DMS 273 (cell line): ENCODE measurements at regions not wholly inside any gene's neighbourhood (a gene's known extent, or its start where the extent isn't known, plus 50 kb on each side); places are given as distances from the start of the nearest gene placed in this dataset.
A peak's percentile ranks its signal among the peaks of the same experiment; 100 is the strongest.
"Not testable (repeated sequence)": the region's sequence is repeated elsewhere in the genome, so short reads cannot be mapped to it uniquely, and the experiment has no call there.

Source experiments
- DNase-seq: peaks from one replicate; lab custom pipeline; 2025; ENCODE audit not compliant: unreplicated experiment; lab: John Stamatoyannopoulos, UW

DNA sequence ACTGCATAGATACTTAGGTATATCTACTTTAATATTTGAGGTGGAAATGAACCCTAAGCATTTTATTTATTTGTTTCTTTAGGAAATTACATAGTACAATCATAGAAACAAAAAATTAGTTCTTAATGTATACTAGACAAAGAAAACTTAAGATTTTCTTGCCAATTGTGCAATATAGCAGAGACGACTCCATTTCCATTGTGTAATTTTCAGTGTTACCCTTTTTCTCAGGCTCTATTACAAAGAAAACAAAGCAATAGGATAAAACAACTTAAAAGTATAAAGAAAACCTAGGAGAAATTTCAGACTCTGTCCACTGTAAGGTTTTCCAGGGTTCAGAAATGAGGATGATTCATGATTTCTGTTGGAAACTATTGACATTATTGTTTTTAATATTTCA lies 89.0 kb upstream of the SERTAD2 start:
- no peak for DNase-seq

DNA sequence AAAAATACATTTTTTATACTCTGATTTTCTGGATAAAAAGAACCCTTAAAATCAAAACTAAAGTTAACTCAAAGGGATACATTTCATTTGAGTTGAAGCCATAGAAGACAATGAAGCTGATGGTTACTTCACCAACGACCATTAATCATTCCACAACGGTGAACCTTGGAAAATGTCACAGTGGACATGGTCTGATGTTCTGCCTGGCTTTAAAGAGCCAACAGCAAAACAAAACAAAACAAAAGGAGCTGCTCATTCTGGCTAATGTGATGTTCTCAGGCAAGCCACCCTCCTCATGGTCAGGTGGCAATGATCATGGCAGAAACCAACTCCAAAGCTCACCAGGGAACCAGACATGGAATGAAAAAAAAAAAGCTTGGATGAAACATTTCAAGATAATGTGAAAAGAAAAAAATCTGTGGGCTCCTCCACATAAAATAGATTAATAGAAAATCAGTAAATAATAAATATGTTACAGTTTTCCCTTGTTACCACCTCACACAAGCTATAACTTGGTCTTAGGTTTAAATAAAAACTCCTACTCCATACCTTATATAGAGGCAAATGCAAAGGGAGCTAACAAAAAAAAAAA lies 90.1 kb upstream of the SERTAD2 start:
- DNase-seq: no peak

DNA sequence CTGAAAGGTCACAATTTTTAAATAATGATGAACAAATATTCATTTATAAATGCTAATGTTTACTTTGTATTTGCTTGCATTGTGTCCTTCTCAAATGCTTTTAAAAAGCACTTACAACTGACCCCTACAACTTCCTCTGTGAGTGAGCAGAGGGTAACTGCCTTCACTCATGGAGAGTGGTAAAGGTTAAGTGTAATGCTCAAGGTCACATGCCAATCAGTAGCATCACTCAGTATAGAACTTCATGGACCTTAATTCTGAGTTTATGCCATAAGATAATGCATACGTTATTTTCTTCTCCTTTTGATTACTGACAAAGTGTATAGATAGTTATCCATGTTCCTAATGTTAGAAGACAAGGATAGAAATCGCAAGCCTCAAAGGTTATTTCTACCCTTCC lies 91.8 kb upstream of the SERTAD2 start:
- no peak for DNase-seq

DNA sequence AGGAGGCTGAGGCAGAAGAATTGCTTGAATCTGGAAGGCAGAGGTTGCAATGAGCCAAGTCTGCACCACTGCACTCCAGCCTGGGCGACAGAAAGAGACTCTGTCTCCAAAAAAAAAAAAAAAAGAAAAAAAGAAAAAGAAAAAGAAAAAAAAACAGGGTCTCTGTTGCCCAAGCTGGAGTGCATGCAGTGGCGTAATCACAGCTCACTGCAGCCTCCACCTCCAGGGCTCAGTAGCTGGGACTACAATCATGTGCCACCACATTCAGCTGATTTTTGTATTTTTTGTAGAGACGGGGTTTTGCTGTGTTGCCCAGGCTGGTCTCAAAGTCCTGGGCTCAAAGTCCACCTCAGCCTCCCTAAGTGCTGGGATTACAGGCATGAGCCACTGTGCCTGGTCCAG lies 94.0 kb upstream of the SERTAD2 start:
- not testable (repeated sequence) for DNase-seq

DNA sequence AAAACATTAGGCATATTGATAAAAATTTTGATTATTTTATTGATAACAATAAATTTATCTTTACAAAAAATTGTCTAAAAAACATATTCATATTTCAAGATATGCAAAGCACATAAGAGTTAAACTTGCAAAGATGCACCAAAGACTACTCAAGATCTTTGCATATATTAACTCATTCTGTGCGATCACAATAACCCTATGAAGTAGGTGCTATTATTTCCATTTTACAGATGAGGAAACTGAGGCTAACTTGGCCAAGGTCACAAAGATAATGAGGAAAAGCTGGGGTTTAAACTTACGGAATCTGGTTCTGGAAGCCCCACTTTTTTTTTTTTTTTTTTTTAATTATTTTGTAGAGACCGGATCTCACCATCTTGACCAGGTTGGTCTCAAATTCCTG lies 94.4 kb upstream of the SERTAD2 start:
- no peak for DNase-seq

DNA sequence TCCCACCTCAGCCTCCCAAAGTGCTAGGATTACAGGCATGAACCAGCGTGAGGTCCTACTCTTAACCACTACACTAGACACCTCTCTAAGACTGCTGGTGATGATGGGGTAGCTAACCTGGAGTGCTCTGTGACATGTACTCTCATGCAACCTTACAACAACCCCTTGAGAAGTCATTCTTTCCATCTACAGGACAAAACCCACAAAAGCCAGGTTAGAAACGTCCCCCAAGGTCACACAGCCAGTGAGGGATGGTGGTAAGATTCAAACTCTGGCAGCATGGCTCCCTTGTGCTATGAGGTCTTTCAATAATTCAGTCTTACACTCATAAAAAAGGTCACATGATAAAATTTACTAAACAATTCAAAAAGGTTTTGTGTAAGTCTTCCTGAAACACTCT lies 94.8 kb upstream of the SERTAD2 start:
- DNase-seq: no peak

DNA sequence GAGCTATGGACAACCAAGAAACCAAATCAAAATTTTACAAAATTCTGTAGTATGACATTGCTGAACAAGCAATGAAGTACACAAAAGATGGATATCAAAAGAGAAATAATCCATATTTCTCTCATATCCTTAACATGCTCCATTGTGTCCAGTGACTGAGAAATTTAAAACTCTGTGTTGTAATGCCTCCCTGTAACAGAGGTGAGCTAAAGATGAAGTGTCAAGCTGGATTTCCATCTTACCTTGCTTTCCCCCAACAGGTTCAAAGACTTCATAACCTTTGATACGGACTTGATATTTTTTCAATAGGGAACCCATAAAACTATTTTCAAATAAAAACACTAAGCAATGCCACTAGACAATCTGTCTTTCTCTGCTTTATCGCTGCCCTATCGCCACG lies 95.7 kb upstream of the SERTAD2 start:
- DNase-seq: peak; percentile 31

DNA sequence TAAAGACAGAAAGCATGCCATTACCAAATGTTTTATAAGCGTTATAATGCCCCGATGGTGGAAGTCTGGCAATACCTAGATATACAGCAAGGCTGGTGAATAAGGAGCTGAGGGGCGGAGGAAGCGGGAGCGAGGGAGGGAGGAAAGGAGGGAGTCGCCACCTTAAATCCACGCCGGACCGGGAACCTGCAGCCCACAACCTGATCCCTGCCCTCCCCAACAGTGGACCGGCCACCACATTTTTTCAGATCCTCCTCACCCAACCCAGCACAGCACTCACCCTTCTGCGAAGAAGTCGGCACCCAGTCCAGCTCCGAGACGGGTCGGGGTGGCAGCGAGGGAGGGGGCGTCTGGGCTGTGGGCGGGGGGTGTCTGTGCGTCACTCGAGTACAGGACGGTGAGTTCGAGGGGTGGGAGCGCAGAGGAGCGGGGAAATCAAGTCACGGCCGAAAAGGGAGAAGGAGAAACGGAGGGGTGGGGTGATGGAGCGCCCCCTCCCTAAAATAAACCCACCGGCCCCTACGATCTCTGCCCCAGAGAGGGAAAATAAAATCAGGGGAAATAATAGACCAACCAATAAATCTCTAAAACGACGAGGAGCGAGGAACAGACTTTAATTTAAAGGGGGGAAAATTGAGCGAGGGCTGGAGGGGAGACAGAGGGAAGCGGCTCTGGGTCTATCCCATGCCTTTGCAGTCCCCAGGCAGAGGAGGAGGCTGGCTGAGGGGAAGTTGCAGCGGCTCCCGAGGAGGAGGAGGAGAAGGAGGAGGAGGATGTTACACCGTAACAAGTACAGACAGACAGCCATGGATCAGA lies 96.5 kb upstream of the SERTAD2 start:
- peak; percentile 72 for DNase-seq

DNA sequence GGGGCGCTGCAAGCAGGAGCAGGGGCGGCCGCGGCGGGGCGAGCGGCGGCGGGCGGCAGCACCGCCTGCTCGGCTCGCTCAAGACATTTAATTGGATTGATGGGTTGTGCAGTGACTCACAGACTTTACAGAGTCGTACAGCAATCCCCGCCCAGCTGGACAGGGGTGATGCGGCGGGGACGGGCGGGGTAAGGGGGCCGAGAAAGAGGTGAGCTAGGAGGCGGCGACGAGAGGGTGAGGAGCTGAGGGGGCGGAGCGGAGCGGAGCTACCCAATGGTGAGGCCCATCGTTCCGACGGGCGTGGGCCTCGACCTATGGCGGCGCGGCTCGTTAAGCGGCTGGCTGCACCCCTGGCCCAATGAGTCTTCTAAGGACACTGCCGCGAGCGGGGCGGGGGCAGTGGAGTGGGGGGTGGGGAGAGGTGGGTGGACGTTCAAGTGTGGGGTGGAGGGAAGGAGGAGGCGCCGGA lies 97.1 kb upstream of the SERTAD2 start:
- DNase-seq: peak; percentile 100

DNA sequence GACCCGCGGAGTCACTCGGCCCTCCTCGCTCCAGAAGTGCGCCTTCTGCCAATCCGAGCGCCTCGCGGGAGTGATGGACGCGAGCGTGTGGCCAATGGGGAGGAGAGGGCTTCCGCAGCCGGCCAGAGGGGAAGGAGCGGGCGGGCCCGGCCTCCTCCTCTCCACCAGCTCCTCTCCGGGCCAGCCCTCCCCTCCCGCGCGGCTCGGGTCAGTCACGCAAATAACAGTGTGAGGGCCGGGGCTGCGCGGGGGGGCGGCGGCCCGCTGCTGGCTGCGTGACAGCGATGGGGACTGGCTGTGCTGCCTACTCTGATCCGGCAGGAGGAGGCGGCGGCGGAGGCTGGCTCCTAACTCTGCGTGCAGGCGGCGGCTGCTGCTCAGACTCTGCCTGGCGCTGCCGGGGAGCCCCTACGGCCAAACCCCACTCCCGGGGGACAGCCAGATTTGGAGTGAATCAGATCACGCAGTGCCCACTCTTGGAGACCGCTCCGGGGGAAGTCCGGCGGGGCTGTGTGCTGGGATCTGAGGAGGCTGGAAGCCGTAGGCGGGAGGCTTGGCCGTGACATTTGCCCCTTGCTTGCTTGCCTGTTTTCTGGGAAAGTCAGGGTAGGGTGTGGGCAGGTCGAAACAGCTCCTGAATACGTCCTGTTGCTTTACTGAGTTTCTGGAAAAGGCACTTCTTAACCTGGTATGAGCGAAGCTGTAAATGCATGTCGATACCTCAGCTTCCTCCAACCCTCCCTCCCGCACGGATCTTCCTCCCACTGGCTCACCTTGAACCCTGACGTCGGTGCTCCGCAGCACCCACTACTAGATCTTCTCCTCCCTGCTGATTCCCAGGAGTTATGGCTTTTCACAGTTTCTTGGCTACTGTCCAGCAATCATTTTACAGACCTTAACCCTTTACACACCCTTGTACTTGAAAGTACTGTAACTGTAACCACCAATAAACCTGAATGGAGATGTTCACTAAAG lies 97.9 kb upstream of the SERTAD2 start:
- peak; percentile 100 for DNase-seq

DNA sequence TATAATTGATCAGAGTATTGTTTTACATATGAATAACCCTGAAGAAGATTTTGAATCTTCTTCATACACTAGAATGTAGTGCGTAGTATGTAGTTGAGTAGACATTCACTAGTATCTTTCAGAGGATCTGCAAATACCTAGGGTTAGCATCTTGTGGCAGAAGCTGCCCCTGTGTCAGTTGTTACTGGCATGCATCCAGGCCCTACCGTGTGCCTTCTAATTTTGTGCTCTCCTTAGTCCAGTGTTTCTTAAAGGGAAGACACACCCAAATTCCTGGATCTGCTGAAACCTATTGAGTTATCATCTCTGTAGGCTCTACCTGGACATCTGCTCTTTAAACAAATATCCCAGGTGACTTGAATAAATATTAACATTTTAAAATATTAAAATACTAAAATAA lies 99.7 kb upstream of the SERTAD2 start:
- DNase-seq: peak; percentile 24

DNA sequence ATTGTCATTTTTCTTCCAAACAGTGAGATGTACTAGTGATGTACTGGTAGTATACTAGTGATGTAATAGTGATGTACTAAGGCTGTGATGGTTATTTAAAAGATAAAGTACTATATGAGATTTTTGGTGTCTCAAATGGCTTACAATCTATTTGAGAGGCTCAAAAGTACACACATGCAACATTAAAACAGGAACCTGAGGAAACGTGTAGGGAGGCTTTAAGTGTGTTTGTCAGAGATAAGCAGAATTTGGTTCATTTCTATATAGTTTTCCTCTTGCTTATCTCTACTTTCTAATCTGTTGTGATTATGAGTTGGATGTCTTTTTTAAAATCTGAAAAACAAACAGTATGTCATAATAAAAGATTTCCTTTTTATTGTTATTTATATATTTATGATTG lies 100.9 kb upstream of the SERTAD2 start:
- no peak for DNase-seq

DNA sequence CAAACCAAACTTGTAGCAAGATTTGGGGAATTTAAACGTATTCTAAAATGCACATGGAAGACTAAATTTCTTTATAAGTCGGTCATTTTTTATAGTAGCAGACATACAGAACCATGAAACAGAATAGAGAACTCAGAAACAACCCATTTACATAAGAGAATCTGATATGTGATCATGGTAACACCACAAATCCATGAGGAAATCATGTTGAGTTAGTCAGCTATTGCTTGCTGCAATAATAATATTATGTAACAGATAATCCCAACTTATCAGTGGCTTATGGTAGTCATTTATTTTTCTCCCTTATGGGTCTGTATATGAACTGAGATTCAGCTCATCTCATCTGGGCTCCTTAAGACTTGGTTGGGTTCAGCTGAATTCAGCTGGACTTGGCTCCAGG lies 103.4 kb upstream of the SERTAD2 start:
- no peak for DNase-seq

DNA sequence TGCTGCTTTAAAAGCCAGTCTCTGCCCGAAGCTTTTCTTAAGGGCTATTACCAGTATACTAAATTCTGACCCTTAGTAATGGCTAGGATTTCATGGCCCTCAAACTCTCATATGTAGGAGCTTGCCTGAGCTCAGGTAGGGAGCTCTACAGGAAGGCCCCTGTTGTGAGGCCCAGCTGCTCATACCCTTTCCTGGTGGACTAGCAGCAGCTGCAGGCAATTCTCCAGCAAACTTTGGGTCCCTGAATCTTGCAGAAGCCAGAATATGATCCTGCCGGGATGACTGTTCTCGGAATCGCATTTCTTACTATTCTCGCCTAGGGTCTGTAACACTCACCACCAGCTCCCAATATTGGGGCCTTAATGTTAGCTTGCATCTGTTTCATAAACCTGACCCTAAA lies 106.4 kb upstream of the SERTAD2 start:
- peak; percentile 27 for DNase-seq

DNA sequence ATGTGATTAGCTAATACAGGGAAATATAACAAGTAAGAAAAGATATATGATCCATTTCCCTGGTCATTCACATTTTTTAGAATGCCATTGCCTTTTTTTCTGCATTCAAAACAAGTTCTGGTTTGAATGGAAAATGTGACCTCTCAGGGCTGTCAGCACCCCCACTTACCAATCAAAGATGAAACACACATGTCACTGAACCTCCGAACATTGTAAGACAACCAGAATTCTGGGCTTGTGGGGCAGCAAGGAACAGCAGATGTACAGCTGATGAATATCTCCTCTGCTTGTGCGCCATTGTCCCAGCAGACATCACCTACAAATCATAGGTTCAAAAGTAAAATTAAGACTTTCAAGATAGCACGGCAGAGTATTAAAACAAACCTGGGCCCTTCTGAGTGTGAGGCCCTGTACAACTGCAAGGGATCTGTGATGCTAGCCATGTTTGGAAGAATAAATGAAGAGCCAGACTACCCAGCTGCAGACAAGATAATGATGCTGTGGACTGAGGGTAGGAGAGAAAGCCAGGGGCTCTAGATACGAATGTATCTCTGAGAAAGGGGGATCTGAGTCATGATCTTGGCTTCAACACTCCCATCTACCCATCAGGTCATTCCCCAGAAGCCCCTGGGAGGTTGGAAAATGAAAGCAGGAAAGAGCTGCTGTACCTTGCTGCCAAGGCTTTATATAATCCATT lies 108.7 kb upstream of the SERTAD2 start:
- DNase-seq: no peak

DNA sequence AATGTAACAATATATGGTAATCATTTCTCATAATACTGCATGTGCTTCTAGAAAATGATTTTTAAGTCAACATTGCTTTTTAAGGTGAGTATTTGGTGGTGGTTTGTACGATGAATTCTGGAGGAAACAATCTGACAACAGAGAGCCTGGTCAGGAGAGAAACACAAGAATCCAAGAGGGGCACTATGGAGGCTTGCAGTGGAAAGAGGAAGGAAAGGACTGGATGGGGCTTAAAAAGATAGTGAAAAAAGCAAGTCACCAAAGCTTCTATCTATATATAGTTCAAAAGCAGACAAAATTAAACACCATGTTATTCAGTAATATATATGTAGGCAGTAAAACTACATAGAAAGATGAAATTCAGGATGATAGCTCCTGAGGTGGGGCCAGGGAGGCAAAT lies 109.4 kb upstream of the SERTAD2 start:
- no peak for DNase-seq

DNA sequence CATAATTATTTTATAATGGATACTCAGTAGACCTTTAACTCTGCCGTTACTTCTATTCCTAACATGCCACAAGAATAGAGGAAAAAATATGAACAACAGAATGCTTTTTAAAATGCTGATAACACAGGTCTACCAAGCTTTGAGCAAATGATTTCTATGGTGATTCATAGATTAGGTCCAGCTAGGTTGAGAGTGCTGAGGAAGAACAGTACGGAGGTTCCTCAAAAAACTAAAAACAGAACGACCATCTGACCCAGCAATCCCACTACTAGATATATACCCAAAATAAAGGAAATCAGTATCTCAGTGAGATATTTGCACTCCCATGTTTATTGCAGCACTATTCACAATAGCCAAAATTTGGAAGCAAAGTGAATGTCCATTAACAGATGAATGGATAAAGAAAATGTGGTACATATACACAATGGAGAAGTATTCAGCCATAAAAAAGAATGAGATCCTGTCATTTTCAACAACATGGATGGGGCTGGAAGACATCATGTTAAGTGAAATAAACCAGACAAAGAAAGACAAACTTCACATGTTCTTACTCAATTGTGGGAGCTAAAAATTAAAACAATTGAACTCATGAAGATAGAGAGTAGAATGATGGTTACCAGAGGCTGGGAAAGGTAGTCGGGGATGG lies 111.6 kb upstream of the SERTAD2 start:
- no peak for DNase-seq

DNA sequence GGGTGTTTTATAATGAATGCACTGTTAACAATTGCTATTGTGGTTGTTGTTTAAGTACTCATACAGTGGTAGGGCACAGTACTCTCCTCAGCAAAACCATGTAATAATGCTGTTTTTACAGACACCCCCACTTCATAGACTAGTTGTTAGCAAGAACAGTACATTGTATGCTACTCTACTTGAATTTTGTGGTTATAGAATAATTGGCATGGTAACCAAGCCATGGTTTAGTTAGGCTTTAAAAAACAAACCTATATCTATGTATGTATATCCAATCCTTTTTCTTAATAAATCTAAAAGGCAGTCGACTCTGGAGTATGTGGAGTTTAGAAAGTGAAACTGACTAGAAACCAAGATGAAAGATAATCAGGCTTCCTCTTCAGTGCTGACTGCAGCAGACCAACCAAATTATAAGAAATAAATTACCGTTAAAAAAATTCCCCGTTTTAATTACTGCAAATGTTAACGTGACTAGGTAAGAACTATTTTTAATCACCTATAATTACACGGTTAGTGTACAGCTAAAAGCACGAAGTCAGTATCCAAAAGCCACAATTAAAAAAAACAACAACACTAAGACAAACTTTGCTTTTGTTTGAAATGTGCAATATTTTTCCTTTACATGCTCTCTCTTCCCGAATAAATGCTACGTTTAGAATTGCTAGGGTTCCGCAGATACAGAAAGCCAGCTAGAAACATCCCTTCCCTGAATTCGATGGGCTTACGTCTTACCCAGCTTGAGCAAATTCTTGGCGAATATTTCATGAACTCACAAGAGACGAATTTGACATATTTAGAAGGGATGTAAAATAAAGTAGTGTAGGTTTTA lies 113.3 kb upstream of the SERTAD2 start:
- no peak for DNase-seq

DNA sequence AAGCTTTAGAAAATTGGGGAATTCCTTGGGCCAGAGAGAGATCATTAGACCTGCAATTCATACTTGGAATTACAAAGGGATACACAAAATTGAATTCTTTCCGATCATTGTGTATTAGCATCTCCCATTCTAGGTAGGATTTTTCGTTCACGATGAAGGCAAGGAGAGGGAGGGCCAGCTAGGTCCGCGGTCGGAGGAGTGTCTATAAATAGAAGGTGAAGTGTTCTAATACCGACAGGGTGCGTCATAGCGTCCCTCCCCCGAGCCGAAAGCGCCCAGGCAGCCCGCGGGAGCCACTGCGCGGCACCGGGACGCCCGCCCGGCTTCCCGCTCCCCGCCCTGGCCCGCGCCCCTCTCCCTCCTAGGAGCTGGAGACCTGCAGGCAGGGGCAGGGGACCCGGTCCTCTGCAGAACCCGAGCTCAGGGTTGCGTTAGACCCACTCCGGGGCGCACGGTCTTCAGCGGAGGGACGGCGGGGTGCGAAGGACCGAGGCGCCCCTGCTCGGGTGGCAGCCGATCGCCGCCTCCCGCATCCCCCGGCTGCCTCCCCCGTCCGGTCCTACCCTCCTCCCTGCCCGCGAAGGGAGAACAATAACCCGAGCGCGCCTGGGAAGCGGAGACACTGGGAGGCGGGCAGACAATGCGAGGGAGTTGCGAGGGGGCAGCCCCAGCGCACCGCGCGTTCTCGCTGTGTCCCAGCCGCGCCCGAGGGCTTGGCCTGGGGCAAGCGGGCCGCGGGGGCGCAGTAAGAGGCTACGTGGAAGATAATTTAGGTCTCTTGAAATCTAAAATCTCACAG lies 114.2 kb upstream of the SERTAD2 start:
- peak; percentile 87 for DNase-seq
